ENCODE measurements at regions not wholly inside any gene's neighbourhood (a gene's known extent, or its start where the extent isn't known, plus 50 kb on each side); places are given as distances from the start of the nearest gene placed in this dataset.

- in situ Hi-C loops (cut with MboI; ENCODE audit: low sequenced_read_pairs), result no loop called here
- DNase-seq, result no peak
- H4K5ac ChIP-seq (ENCODE audit: low read depth, low read length), result no peak overlapping the region
- H2BK120ac ChIP-seq (ENCODE audit: low read depth, low read length), result no peak overlapping the region
- no peak overlapping the region for H2BK20ac ChIP-seq (ENCODE audit: low read depth, low read length)
- H3K4me2 ChIP-seq (ENCODE audit: low read depth, low read length), result no peak overlapping the region
- no peak overlapping the region for H3K9ac ChIP-seq (ENCODE audit: low read depth, low read length)
- H3K4ac ChIP-seq (ENCODE audit: low read depth, low read length), result no peak overlapping the region
- no peak overlapping the region for H3K27ac ChIP-seq (ENCODE audit: insufficient read depth, low read length)
- TF ChIP-seq BHLHE40 (IDR thresholded peaks at IDR 0.05; ENCODE audit: low read depth, low read length), result no peak
- no peak for TF ChIP-seq FOS (IDR thresholded peaks at IDR 0.05; ENCODE audit: low read depth, low read length)
- no peak for TF ChIP-seq RCOR1 (IDR thresholded peaks at IDR 0.05; ENCODE audit: insufficient replicate concordance, low read length)
- TF ChIP-seq CHD1 (IDR thresholded peaks at IDR 0.05; ENCODE audit: low read depth, low read length), result no peak
- TF ChIP-seq POLR2A (IDR thresholded peaks at IDR 0.05; ENCODE audit: low read depth, low read length), result no peak
- no peak for TF ChIP-seq CEBPB (IDR thresholded peaks at IDR 0.05; ENCODE audit: low read depth, low read length)
- TF ChIP-seq ELK1 (IDR thresholded peaks at IDR 0.05; ENCODE audit: borderline replicate concordance, low read depth, low read length), result no peak
- TF ChIP-seq SMC3 (IDR thresholded peaks at IDR 0.05; ENCODE audit: low read depth, low read length), result no peak
- no peak for TF ChIP-seq RAD21 (IDR thresholded peaks at IDR 0.05; ENCODE audit: low read length)
- TF ChIP-seq RFX5 (IDR thresholded peaks at IDR 0.05; ENCODE audit: low read depth, low read length), result no peak
- no peaks in the 10 kb centered on the region for H4K20me1 ChIP-seq (ENCODE audit: insufficient read depth, low read length)
- no peak overlapping the region for H3K4me3 ChIP-seq (ENCODE audit: insufficient read depth, low read depth, low read length)
- no peaks in the 10 kb centered on the region for H3K79me1 ChIP-seq (ENCODE audit: low read depth in 1 of 2, low read length in 2 of 2)
- ChIA-PET CTCF (no interaction called here), POLR2A (ENCODE audit: unreplicated experiment) (no interaction called here)
- no peak overlapping the region for H2AK9ac ChIP-seq (replicated peaks; ENCODE audit: low read depth, low read length, poor library complexity)
- no peaks in the 10 kb centered on the region; the same call in 1 of the 2 replicates for H3K9me1 ChIP-seq (ENCODE audit: insufficient read depth, low read length)
- no peak overlapping the region for H2BK15ac ChIP-seq (ENCODE audit: low read depth, low read length)
- H3K36me3 ChIP-seq (ENCODE audit: control insufficient read depth, insufficient read depth, low read length), result no peaks in the 10 kb centered on the region
- H3K18ac ChIP-seq (ENCODE audit: low read depth, low read length), result no peak overlapping the region
- peaks cover 4% of the 10 kb centered on the region; the same call in 1 of the 2 replicates for H3K27me3 ChIP-seq (ENCODE audit: control insufficient read depth, insufficient read depth, low read length)
- ATAC-seq (ENCODE audit: low read depth), result no peak
- no peak overlapping the region for H3K23ac ChIP-seq (ENCODE audit: low read depth, low read length)
- no peak overlapping the region for H3K56ac ChIP-seq (ENCODE audit: extremely low read depth, insufficient read depth, low read length)
- BruUV-seq (replicated peaks), result no TSS peak
- H2AFZ ChIP-seq (replicated peaks; ENCODE audit: low read length, poor library complexity), result no peak overlapping the region
- intact Hi-C loops (cut with micrococcal nuclease), result no loop called here
- no peak overlapping the region for H2BK5ac ChIP-seq (ENCODE audit: low read depth, low read length, poor library complexity, severe bottlenecking)
- H3K14ac ChIP-seq (replicated peaks; ENCODE audit: low read depth, low read length), result no peak overlapping the region
- H2AK5ac ChIP-seq (ENCODE audit: low read depth, low read length), result no peak overlapping the region
- no peak overlapping the region for H4K91ac ChIP-seq (ENCODE audit: insufficient read depth, low read depth, low read length)
- H4K8ac ChIP-seq (ENCODE audit: low read depth in 2 of 2, low read length in 2 of 2), result no peak overlapping the region
- dilution Hi-C loops (cut with HindIII; ENCODE audit: low sequenced_read_pairs, unreplicated experiment), result no loop called here
- no peaks in the 10 kb centered on the region for H3K9me3 ChIP-seq (ENCODE audit: control insufficient read depth, insufficient read depth, low read length)
- WGBS, 2 experiments (ENCODE audit: extremely low coverage in 2 of 2, insufficient read length in 1 of 2), result no CpG with 5 or more reads among the region's 4 CpGs
- 0 out of 2 replicates have a peak, but pooled peaks cover 2% of the 10 kb centered on the region for H3K4me1 ChIP-seq (ENCODE audit: control insufficient read depth, insufficient read depth, low read length)
These were observed 55.1 kb upstream of the PELI2 start for GRCh38 chr14:56063131-56063530.
